GM21526 (cell line): ENCODE measurements at regions not wholly inside any gene's neighbourhood (a gene's known extent, or its start where the extent isn't known, plus 50 kb on each side); places are given as distances from the start of the nearest gene placed in this dataset.

Source experiments
- ATAC-seq: cut with Tn5 transposase; IDR thresholded peaks from one replicate; pipeline ENCODE4 v1.9.1; 2021; ENCODE audit warnings: moderate library complexity; ENCODE audit not compliant: unreplicated experiment, low FRiP score

DNA sequence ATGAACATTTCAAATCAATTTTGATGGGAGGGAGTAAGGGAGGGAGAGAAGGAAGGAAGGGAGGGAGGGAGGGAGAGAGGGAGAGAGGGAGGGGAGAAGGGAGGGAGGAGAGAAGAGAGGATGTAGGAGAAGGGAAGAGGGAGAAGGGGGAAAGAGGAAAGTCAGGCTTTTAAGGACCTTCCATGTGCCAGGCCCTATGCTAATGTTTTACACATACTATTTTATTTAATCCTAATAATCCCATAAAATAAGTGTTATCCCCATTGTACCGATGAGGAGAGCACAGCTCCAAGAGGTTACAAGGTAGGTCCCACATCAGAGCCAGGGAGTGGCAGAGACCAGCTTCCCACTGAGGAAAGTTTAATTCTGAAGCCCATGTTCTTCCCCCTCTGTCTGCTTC, 341.9 kb downstream of the RAB28 start:
- no peak for ATAC-seq

DNA sequence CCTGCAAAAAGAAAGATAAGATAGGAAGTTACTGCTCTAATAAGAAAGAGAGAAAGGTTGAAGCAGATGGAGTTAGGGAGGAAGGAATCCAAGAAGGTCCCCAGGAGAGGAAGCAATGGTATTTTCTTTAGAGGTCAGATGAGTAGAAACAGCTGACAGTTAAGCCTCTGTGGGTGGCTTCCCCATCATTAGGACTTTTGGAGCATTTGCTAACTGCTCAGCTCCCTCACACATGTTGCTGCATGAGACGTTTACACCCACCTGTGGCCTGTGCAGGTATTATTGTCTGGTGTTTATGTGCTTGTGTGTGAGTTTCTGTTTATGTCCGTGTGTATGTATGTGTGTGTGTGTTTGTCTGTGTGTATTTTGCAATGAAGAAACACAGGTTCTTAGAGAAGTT, 346.8 kb downstream of the RAB28 start:
- no peak for ATAC-seq

- ATAC-seq = no peak
Observed at GRCh38 chr4:13133700-13134099, 350.4 kb downstream of the RAB28 start.

DNA sequence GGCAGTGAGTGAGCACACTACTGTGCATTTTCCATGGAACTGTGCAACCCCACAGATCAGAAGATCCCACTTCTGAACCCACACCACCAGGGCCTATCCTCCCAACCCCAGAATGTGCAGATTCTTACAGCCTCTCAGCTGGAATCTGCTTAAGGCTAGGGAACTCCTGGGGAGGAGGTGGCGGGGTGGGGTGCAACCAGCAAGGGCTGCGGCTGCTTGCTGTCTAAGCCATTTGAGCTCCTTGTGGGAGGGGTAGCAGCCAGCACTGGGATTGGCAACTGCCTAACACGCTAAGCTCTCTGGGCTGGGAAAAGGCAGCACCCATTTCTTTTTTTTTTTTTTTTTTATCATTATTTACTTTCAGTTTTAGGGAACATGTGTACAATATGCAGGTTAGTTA, 353.3 kb downstream of the RAB28 start:
- ATAC-seq = no peak

- no peak for ATAC-seq
Observed at GRCh38 chr4:13129095-13129494, 355.0 kb downstream of the RAB28 start.

DNA sequence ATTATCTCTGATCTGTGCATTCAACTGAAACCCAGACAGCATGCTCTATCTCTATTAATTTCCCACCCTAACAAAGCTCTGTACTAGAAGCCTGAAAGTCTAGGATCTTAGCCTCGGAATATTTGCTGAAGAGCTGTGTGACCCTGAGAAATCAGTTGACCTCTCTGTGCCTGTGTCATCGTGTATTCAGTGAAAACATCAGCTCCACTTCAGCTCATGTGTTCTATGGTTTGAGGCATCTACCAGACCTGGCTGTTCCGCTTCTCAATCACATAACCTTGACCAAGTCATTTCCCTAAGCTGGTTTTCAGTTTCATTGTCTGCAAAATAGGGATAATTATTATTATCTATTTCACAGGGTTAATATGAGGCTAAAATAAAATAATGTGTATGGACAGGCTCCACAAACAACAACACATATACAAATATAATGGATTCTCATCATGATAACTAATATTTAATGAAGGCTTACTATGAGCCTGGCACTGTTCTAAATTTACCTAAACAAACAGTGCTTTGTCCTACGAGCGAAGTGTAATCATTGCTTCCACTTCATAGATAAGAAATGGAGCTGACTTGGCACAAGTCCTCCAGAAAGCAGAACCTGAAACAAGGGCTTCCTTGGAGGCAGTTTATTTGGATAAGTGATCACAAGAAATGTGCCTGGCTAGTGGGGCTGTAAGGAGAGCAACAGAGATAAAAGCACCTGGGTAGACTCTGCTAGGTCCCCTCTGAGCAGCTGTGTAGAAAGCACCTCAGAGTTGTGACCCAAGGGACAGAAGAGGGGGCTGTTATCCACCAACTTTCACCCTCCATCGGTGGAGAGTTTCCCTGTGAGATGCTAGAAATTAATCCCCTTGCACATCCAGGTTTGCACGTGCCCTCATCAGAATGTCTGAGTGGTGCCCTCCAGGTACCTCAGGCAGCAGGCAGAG, 356.9 kb downstream of the RAB28 start:
- no peak for ATAC-seq

DNA sequence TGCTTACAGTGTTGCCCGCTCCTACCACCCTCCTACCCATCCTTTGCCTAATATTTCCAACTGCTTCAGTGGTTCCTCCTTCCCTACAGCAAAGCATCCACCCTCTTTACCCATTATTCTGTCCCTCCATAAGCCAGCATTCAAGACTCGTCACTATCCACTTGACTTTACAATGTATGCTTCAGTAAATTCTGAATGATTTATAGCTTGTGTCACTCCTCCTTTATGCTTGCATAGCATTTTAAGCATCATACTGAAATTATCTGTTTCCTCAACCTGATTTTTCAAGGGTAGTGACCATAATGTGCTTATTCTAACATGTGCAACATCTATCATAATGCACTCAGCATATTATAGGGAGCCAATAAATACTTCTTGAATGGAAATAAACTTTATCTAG, 365.5 kb downstream of the RAB28 start:
- ATAC-seq = no peak

- no peak for ATAC-seq
Observed at GRCh38 chr4:13117185-13117584, 367.0 kb downstream of the RAB28 start.

- no peak for ATAC-seq
Observed at GRCh38 chr4:13112030-13112429, 372.1 kb downstream of the RAB28 start.

- ATAC-seq = no peak
Observed at GRCh38 chr4:13109536-13109935, 374.6 kb downstream of the RAB28 start.

- no peak for ATAC-seq
Observed at GRCh38 chr4:13108096-13108495, 376.0 kb downstream of the RAB28 start.

DNA sequence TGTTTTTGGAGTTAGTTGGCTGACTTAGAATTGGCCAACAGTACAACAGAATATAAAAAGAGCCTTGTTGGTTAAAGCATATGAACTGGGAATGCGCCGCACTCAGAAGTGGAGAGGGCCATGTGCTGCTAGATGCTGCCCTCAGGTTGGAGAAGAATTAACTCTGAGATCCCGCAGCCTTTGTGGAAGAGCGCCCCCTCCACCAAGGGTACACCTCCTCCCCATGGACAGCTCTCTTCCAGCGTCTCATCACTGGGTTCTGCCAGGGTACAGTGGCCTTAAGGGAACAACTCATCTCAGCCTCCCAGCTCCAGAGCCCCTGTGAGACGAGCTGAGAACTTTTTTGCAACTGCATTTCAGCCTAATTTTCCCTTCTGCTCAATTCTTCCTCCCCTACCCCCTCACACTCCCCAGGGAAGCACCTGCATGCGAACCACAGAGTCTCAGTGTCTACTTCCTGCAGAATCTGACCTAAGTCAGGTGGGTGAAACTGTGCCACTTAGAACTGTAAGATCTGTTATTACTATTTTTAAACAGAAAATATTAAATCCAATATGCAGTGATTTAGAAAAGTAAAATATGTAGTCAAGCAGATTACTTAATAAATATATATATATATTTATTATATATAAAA, 380.6 kb downstream of the RAB28 start:
- no peak for ATAC-seq

DNA sequence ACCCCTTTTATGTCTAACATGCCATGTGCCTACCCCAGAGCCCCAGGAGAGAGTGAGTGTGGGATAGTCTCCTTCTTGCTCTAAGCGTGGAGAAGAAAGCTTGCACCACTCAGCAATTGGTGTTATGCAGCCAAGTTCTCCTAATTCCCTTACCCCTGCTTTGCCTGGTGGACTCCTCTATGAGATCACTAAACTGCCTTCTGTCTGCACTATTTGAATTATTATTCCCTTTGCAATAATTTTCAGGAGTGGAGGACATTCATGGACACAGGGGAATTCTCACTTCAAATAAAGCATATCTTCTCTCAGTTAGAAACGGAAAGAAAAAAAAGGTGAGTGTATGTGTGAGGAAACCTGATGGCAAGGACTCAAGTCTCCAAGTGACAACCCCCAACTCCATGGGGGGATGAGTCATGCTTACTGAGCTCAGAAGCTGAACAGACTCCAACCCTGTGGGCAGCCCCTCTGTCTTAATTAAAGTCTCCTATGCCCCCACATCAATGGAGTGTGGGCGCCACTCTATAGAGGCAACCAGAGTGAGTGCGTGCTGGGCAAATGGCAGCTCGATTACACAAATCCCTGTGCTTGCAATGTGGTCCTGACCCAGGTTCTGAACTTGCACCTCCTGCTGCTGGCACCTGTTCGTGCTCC, 381.9 kb downstream of the RAB28 start:
- no peak for ATAC-seq

DNA sequence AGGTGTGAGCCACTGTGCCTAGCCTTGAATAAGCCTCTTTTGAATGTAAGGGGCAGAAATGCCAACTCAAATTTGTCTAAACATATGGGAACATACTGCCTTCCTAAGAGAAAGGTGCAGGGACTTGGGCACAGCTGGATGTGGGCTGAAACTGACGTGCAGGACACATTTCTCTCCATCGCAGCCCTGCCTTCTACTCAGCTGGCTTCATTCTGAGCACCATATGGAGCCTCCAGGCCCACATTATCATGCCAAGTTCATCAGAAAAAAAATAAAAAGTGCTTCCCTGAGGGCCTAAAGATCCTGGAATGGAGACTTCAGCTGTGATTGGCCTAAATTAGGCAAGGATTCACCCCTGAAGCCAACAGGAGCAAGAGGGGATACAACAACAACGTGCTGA, 386.2 kb downstream of the RAB28 start:
- ATAC-seq = no peak

DNA sequence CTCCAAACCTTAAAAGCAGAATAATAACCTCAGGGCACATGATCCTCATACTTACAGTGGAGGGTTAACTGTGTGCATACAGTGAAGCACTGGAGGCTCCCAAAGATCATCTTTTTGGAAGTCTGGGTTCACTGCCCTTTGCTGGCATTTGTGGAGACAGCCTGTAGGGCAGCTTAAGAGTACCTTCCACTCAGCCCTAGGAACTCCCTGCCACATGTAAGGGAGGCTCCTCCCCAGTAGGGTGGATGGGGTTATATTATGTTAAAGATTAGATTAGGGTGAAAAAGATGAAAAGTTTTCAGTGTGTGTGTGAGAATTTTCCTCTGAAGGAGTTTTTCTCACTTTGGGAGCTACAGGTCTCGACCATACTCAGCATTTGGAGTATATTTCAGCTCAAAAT, 388.4 kb downstream of the RAB28 start:
- no peak for ATAC-seq

DNA sequence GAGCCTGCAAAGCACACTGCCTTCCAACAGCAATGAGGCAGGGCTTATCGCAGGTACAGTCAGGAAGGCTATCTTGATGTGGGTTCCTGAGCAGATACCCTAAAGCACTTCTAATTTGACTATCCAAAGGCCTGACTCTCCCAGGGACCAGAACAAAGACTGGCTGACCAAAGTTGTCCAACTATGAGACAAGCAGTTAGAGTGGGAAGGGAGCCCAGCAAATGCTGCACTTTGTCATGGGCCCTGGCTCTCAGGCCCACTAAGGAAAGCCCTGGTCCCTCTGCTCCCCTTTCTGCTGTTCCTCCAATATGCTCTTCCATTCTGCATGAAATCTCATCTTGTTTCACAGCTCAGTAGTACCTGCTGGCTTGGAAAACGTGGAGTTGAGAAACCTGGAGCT, 391.0 kb downstream of the RAB28 start:
- no peak for ATAC-seq

GRCh38 chr4:13092702-13093101, 391.4 kb downstream of the RAB28 start:
- ATAC-seq = no peak

- ATAC-seq = no peak
Observed at GRCh38 chr4:13089659-13089998, 394.5 kb downstream of the RAB28 start.

DNA sequence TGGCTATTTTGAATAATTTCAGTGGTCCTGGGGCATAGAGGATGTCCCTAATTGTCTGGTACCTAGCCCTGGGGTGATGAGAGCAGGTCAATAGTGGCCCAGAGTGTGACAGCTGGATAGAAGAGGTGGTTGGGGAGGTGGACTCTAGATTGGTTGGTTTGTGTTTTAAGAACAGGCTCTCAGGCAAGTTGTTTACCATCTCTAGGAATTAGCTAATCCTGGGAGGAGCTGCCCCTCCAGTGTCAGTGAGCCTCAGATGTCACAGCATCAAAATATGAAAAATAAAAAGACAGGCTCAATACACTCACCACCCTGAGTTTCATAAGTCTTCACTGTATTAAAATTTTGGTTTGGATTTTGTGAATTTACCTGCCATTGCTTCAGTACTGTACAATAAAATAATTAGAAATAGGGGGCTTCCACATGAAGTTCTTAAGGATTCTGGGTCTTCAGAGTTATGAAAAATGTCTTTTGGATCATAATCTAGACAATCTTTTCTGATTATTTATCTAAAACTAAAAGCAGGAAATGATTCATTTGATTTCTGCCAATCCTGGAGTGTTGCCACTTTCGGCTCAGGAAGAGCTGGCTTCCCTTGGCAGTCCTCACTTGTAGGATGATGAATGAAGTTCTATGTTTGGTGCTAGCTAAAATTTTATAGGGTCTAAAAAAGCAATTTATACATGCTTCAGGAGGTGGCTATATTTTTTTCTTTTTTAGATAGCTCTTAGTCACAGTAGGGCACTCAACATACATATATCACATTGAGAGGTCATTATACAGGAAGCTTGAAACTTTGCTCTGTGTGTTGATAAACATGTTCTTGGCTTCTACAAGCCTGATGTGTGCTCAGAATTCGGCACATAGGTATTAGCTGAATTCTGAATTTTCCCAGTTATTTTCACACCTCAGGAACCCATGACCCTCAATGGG, 395.1 kb downstream of the RAB28 start:
- ATAC-seq = no peak

DNA sequence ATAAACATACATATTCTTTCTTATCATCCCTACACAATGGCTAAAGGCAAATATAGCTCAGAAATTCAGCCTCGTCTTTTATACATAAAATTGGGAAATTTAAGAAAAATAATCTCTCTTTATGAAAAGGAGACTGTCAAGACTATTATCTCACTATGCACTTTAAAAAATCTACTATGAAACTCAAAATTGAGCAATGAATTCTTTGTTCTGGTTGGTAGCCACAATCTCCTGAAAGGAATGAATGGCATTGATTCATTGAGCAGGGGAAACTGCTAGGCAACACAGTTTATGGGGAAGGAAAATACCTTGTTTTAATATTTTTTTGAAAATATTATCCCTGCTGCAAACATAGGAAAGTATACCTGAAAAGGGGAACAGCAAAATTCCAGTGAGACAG, 397.1 kb downstream of the RAB28 start:
- no peak for ATAC-seq

DNA sequence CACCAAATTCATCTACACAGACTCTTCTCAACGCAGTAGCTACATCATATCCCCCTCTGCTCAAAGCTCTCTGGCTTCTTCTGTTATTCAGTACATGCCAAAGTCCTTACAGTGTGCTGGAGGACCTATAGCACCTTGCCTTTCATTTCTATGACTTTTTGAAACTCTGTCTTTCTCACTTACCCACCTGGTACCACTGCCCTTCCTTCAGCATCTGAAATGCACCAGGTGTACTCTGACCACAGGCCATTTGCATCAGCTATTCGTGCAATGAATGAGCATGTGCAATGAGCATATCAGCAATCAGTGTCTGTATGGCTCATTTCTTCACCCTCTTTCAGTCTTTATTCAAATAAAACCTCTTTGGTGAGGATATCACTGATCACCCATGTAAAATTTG, 399.9 kb downstream of the RAB28 start:
- ATAC-seq = no peak
